Lower leg skin (tissue), 3 donors: ENCODE measurements at regions not wholly inside any gene's neighbourhood (a gene's known extent, or its start where the extent isn't known, plus 50 kb on each side); places are given as distances from the start of the nearest gene placed in this dataset.

Source experiments
- CTCF ChIP-seq, 3 donors: fragments of 450-650 bp; IDR thresholded peaks; one replicate each; pipeline ENCODE4 v1.5.1; 2016; ENCODE audit warnings: antibody characterized with exemption in 3 of 3, mild to moderate bottlenecking in 3 of 3, moderate library complexity in 2 of 3
- POLR2A ChIP-seq, 2 donors: fragments of 450-650 bp; IDR thresholded peaks; one replicate each; pipeline ENCODE4 v1.6.1; 2016 to 2017; ENCODE audit warnings: antibody characterized with exemption in 2 of 2, mild to moderate bottlenecking in 1 of 2, moderate library complexity in 1 of 2

DNA sequence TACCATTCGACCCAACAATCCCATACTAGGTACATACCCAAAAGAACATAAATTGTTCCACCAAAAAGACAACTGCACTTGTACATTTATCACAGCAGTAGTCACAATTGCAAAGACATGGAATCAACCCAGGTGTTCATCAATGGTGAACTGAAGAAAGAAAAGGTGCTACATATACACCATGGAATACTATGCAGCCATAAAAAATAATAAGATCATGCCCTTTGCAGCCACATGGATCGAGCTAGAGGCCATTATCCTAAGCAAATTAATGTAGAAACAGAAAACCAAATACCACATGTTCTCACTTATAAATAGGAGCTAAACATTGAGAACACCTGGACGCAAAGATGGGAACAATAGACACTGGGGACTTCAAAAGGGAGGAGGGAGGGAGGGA, 79.3 kb upstream of the NEBL start:
- TF ChIP-seq CTCF (IDR thresholded peaks at IDR 0.05) (no peak), POLR2A (IDR thresholded peaks at IDR 0.05) (no peak)
